Activated B cell treated with CpG ODN at 0.5 μM for 24 hours (primary cell): ENCODE measurements at regions not wholly inside any gene's neighbourhood (a gene's known extent, or its start where the extent isn't known, plus 50 kb on each side); places are given as distances from the start of the nearest gene placed in this dataset.

Source experiments
- ATAC-seq: fragments of 200-7000 bp; cut with Tn5 transposase; one replicate; pipeline ENCODE4 v1.10.0; 2021; ENCODE audit warnings: low read depth, mild to moderate bottlenecking, moderate library complexity
- CTCF ChIA-PET: fragments of 350-600 bp; sonication (Branson Sonifier 250); formaldehyde crosslinking; loops from one replicate; lab custom pipeline; 2021; ENCODE audit warnings: antibody characterized with exemption; lab: Charles Lee
- POLR2A ChIA-PET: fragments of 350-600 bp; sonication (Branson Sonifier 250); formaldehyde crosslinking; loops from one replicate; lab custom pipeline; 2021; ENCODE audit warnings: antibody characterized with exemption; lab: Charles Lee
- DNase-seq: peaks from one replicate; pipeline ENCODE4 v3.0.0; 2022
- H3K27ac Mint-ChIP-seq: one replicate; pipeline ENCODE4 v1.8.0; 2020; ENCODE audit warnings: mixed read lengths
- H3K27me3 Mint-ChIP-seq: one replicate; pipeline ENCODE4 v1.8.0; 2021; ENCODE audit warnings: mixed read lengths
- H3K36me3 Mint-ChIP-seq: one replicate; pipeline ENCODE4 v1.8.0; 2021; ENCODE audit warnings: low read depth, mixed read lengths
- H3K4me1 Mint-ChIP-seq: one replicate; pipeline ENCODE4 v1.8.0; 2021; ENCODE audit warnings: mixed read lengths
- H3K4me3 Mint-ChIP-seq: one replicate; pipeline ENCODE4 v1.8.0; 2020; ENCODE audit warnings: mild to moderate bottlenecking, mixed read lengths
- H3K9me3 Mint-ChIP-seq: one replicate; pipeline ENCODE4 v1.8.0; 2020; ENCODE audit warnings: mixed read lengths
- intact Hi-C: fragments of 100-400 bp; cut with micrococcal nuclease; formaldehyde crosslinking; loops from one replicate; pipeline ENCODE4 v1.15.1; 2024
- TF ChIP-seq, protein P1 (sequence below): fragments of 200-600 bp; IDR thresholded peaks from one replicate; pipeline ENCODE4 v1.8.0; 2022; ENCODE audit warnings: antibody characterized with exemption, mild to moderate bottlenecking

DNA sequence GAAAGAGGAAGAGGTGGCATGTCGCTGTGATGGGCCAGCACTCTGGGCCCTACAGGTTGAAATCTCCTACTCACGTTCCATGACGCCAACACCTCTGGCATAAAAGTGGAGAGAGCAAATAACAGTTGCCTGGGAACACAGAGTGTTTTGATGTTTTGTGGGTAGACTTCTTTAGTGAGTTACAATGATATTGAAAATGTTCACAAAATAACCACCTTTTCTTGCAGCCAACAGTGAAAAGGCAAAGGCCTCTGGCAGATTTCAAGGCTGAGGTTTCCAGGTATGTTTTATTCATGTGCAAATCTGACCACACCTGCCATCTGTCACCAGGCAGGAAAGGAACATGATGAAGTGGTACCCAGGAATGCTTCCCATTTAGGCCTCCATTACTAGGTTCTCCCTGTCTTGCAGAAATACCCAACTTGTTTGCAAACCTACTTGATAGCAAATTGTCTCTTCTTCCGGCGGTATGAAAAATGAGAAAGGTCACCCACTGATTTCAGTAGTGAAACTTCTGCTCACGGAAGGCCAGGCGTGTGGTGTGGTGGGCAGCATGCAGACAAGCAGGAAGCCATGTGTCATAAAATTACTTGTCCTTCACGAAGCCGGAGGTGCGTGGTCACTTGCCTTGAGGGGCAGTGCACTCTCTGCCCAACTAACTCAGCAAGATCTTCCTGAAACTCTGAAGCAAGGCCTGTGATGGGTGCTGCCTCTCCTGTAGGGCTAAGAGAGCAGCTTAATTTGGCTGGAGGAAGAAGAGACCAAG is 299.1 kb upstream of the PRDM1 start:
- Mint-ChIP-seq H3K27ac (no peak overlapping the region), H3K27me3 (no peaks in the 10 kb centered on the region), H3K4me1 (peaks cover 22% of the 10 kb centered on the region), H3K36me3 (no peaks in the 10 kb centered on the region), H3K9me3 (no peaks in the 10 kb centered on the region), H3K4me3 (no peak overlapping the region)
- POLR2A ChIA-PET, result interaction anchor here (0.5 to 0.6 kb wide), 2 partner anchors 42 to 68 kb away, joined by 3 to 6 read pairs; no protein-coding TSS in a partner anchor
- TF ChIP-seq, protein P1, sequence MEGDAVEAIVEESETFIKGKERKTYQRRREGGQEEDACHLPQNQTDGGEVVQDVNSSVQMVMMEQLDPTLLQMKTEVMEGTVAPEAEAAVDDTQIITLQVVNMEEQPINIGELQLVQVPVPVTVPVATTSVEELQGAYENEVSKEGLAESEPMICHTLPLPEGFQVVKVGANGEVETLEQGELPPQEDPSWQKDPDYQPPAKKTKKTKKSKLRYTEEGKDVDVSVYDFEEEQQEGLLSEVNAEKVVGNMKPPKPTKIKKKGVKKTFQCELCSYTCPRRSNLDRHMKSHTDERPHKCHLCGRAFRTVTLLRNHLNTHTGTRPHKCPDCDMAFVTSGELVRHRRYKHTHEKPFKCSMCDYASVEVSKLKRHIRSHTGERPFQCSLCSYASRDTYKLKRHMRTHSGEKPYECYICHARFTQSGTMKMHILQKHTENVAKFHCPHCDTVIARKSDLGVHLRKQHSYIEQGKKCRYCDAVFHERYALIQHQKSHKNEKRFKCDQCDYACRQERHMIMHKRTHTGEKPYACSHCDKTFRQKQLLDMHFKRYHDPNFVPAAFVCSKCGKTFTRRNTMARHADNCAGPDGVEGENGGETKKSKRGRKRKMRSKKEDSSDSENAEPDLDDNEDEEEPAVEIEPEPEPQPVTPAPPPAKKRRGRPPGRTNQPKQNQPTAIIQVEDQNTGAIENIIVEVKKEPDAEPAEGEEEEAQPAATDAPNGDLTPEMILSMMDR, result no peak
- intact Hi-C loops, result no loop called here
- ATAC-seq (no peak), DNase-seq (no peak)
- CTCF ChIA-PET, result no interaction called here

DNA sequence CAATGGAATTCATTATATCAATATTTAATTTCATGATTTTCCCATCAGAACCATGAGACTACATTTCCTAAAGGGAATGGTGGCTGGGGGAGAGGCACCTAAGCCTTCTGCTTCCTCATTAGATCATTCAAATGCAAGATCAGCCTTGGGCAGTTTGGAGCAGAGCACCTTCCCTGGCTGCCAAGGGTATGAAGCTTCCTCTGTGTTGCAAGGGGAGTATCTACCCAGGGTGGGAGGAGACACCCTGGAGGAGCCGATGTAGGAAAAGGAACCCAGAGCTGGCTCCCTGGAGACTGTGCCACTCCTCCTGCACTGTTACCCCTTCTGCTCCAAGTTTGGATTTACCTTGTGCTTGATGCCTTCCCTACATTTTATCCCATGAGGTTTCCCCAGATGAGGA is 299.7 kb upstream of the PRDM1 start:
- no peak for ATAC-seq
- intact Hi-C loops, result no loop called here
- Mint-ChIP-seq H3K36me3 (no peaks in the 10 kb centered on the region), H3K27me3 (no peaks in the 10 kb centered on the region), H3K9me3 (no peaks in the 10 kb centered on the region), H3K27ac (no peak overlapping the region), H3K4me3 (no peak overlapping the region), H3K4me1 (peaks cover 16% of the 10 kb centered on the region)
- ChIA-PET CTCF (no interaction called here), POLR2A (interaction anchor here (0.6 kb wide), 1 partner anchor 43 kb away, joined by 6 read pairs; no protein-coding TSS in a partner anchor)
- no peak for DNase-seq
- TF ChIP-seq, protein P1, result no peak

- POLR2A ChIA-PET, result no interaction called here
- peaks cover 12% of the 10 kb centered on the region for H3K4me1 Mint-ChIP-seq
- no peaks in the 10 kb centered on the region for H3K36me3 Mint-ChIP-seq
- no peak overlapping the region for H3K4me3 Mint-ChIP-seq
- intact Hi-C loops, result no loop called here
- CTCF ChIA-PET, result interaction anchor here (1.0 kb wide), 1 partner anchor 438 kb away, joined by 4 read pairs; no protein-coding TSS in a partner anchor
- TF ChIP-seq, protein P1, result no peak
- DNase-seq (no peak), ATAC-seq (no peak)
- no peaks in the 10 kb centered on the region for H3K9me3 Mint-ChIP-seq
- no peaks in the 10 kb centered on the region for H3K27me3 Mint-ChIP-seq
- H3K27ac Mint-ChIP-seq, result peak overlapping the region; percentile 24
Observed at GRCh38 chr6:105785066-105785811, 300.9 kb upstream of the PRDM1 start.

DNA sequence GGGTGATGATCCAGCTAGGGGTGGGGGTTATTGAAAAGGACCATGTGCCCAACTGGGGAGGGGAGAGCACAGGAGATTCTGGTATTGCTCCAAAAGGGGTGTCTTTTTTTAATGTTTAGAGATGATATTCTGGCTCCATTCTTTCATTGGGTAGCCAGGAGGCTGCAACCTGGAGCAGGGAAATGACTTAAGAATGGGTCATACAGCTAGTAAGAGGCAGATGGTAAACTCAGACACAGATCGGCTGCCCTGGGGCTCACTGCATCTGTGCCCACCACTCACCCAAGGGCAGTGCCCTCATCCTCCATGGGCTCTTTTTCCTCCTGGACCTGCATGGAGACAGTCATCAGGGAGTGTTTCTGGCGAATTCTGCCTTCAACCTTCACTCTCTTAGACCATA is 302.0 kb upstream of the PRDM1 start:
- intact Hi-C loops, result no loop called here
- H3K27ac Mint-ChIP-seq, result no peak overlapping the region
- no peak for ATAC-seq
- DNase-seq, result no peak
- CTCF ChIA-PET, result interaction anchor here (1.0 kb wide), 1 partner anchor 439 kb away, joined by 4 read pairs; no protein-coding TSS in a partner anchor
- H3K4me3 Mint-ChIP-seq, result no peak overlapping the region
- POLR2A ChIA-PET, result no interaction called here
- H3K4me1 Mint-ChIP-seq, result peaks cover 12% of the 10 kb centered on the region
- no peaks in the 10 kb centered on the region for H3K9me3 Mint-ChIP-seq
- H3K27me3 Mint-ChIP-seq, result no peaks in the 10 kb centered on the region
- TF ChIP-seq, protein P1, result no peak
- H3K36me3 Mint-ChIP-seq, result no peaks in the 10 kb centered on the region

DNA sequence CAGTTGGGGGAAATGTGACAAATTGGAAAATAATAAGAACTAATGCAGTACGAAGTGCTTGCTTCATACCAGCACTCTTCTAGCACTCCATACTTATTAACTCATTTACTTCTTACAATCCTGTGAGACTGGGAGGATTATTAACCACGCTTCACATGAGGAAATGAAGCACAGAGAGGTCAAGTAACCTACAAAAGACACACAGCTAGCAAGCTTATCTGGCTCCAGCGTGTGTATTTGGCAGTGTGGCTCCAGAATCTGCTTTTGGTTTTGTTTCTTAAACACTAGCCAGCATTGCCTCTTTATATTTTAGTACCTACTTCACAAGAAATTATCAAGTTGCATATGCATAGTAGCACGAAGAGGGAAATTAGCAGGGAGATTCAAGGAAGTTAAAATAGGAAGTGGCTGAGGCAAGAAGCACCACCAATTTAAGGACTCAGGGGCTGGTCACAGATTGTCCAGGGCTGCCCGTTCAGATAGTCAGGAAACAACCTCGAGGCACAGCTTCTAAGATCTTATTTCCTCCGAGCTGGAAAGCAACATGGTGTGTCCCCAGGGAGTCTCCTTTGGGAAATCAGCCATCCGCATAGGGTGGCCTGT is 302.7 kb upstream of the PRDM1 start:
- CTCF ChIA-PET, result no interaction called here
- Mint-ChIP-seq H3K27ac (no peak overlapping the region), H3K9me3 (no peaks in the 10 kb centered on the region), H3K4me1 (peaks cover 12% of the 10 kb centered on the region), H3K36me3 (no peaks in the 10 kb centered on the region), H3K27me3 (no peaks in the 10 kb centered on the region), H3K4me3 (no peak overlapping the region)
- DNase-seq (no peak), ATAC-seq (no peak)
- TF ChIP-seq, protein P1, result no peak
- intact Hi-C loops, result no loop called here
- POLR2A ChIA-PET, result no interaction called here
